ENCODE measurements at regions not wholly inside any gene's neighbourhood (a gene's known extent, or its start where the extent isn't known, plus 50 kb on each side); places are given as distances from the start of the nearest gene placed in this dataset.

DNA sequence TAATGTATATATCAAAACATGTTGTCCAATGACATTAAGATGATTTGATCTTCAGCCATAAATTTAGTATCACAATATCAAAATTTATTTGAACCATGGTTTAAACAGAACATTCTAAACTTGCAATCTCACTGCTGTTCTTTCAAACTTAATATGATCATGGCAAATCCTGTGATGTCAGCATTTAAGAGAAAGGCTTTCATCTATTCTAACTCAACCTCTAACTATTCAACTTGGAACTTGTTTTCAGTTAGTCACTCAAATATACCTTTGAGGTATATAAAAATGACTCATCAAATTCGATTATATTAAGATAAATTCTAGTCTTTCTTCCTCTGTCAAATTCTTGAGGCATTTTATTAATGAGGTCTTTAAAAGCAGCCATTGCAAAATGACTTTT, 747.0 kb upstream of the FLRT2 start:
- Histone ChIP-seq H3K9me1 (replicated peaks; ENCODE audit: control insufficient read depth, extremely low read depth, insufficient read depth, low read length) (no peaks in the 10 kb centered on the region), H3K36me3 (ENCODE audit: control insufficient read depth in 2 of 2, extremely low read depth in 1 of 2, insufficient read depth in 2 of 2, low read length in 2 of 2) (no peaks in the 10 kb centered on the region), H3K4me2 (ENCODE audit: insufficient read depth, low read length) (no peak overlapping the region), H3K9ac (replicated peaks; ENCODE audit: extremely low read depth, insufficient read depth, low read length) (no peak overlapping the region), H2AFZ (ENCODE audit: low read depth, low read length) (no peak overlapping the region), H3K27me3 (ENCODE audit: control insufficient read depth in 2 of 2, insufficient read depth in 2 of 2, low read length in 2 of 2) (no peaks in the 10 kb centered on the region), H4K20me1 (replicated peaks; ENCODE audit: control insufficient read depth, extremely low read depth, insufficient read depth, low read length) (no peaks in the 10 kb centered on the region), H3K27ac (ENCODE audit: insufficient read depth, low read depth, low read length) (no peak overlapping the region), H3K4me1 (ENCODE audit: control insufficient read depth, extremely low read depth, insufficient read depth, low read length) (no peaks in the 10 kb centered on the region), H3K4me3 (replicated peaks in 1 of 3; ENCODE audit: insufficient read depth in 1 of 3, low read depth in 1 of 3, low read length in 3 of 3) (no peak overlapping the region), H3K79me2 (ENCODE audit: control insufficient read depth, insufficient read depth, low read length) (no peaks in the 10 kb centered on the region), H3K9me3 (replicated peaks; ENCODE audit: control insufficient read depth, insufficient read depth, low read length) (no peaks in the 10 kb centered on the region)
- no TSS peak for BruUV-seq (replicated peaks)
- intact Hi-C loops (cut with micrococcal nuclease) (no loop called here), dilution Hi-C loops (cut with MboI; ENCODE audit: extremely low pct_ligation_motif_present, low sequenced_read_pairs) (no loop called here)
- DNase-seq (ENCODE audit: low read depth, low spot score) (no peak), FAIRE-seq (no peak)
- TF ChIP-seq POLR2AphosphoS5 (IDR thresholded peaks at IDR 0.05; ENCODE audit: insufficient read depth, low read depth, low read length) = no peak
- TF ChIP-seq FOS (IDR thresholded peaks at IDR 0.05; ENCODE audit: borderline replicate concordance, insufficient read depth, low read length) = no peak
- TF ChIP-seq POLR2A (IDR thresholded peaks at IDR 0.05; ENCODE audit: low read depth, low read length) = no peak
- TF ChIP-seq MYC (IDR thresholded peaks at IDR 0.05; ENCODE audit: low read depth, low read length) = no peak
- no peak for TF ChIP-seq EZH2 (IDR thresholded peaks at IDR 0.05; ENCODE audit: borderline replicate concordance, low read depth, low read length, severe bottlenecking)
- no peak for TF ChIP-seq JUN (IDR thresholded peaks at IDR 0.05; ENCODE audit: borderline replicate concordance, insufficient read depth, insufficient read length, low read depth)
- TF ChIP-seq, protein P1, sequence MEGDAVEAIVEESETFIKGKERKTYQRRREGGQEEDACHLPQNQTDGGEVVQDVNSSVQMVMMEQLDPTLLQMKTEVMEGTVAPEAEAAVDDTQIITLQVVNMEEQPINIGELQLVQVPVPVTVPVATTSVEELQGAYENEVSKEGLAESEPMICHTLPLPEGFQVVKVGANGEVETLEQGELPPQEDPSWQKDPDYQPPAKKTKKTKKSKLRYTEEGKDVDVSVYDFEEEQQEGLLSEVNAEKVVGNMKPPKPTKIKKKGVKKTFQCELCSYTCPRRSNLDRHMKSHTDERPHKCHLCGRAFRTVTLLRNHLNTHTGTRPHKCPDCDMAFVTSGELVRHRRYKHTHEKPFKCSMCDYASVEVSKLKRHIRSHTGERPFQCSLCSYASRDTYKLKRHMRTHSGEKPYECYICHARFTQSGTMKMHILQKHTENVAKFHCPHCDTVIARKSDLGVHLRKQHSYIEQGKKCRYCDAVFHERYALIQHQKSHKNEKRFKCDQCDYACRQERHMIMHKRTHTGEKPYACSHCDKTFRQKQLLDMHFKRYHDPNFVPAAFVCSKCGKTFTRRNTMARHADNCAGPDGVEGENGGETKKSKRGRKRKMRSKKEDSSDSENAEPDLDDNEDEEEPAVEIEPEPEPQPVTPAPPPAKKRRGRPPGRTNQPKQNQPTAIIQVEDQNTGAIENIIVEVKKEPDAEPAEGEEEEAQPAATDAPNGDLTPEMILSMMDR (IDR thresholded peaks at IDR 0.05; ENCODE audit: extremely low read depth in 1 of 2, insufficient read depth in 1 of 2, low read depth in 1 of 2, low read length in 2 of 2) = no peak
- no peak for TF ChIP-seq GATA2 (IDR thresholded peaks at IDR 0.05; ENCODE audit: insufficient read depth, insufficient read length, low read depth, low read length)
- TF ChIP-seq, protein P2, sequence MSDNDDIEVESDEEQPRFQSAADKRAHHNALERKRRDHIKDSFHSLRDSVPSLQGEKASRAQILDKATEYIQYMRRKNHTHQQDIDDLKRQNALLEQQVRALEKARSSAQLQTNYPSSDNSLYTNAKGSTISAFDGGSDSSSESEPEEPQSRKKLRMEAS (IDR thresholded peaks at IDR 0.05; ENCODE audit: insufficient read depth, insufficient read length) = no peak
- ChIA-PET CTCF (no interaction called here), POLR2A (no interaction called here)
